HPDE6-E6E7 (cell line): ENCODE measurements at regions not wholly inside any gene's neighbourhood (a gene's known extent, or its start where the extent isn't known, plus 50 kb on each side); places are given as distances from the start of the nearest gene placed in this dataset.
"Not testable (repeated sequence)": the region's sequence is repeated elsewhere in the genome, so short reads cannot be mapped to it uniquely, and the experiment has no call there.

Experiments used
- DNase-seq: peaks from one replicate; pipeline ENCODE4 v3.0.0; 2011; ENCODE audit warnings: missing footprints; ENCODE audit errors: extremely low spot score

DNA sequence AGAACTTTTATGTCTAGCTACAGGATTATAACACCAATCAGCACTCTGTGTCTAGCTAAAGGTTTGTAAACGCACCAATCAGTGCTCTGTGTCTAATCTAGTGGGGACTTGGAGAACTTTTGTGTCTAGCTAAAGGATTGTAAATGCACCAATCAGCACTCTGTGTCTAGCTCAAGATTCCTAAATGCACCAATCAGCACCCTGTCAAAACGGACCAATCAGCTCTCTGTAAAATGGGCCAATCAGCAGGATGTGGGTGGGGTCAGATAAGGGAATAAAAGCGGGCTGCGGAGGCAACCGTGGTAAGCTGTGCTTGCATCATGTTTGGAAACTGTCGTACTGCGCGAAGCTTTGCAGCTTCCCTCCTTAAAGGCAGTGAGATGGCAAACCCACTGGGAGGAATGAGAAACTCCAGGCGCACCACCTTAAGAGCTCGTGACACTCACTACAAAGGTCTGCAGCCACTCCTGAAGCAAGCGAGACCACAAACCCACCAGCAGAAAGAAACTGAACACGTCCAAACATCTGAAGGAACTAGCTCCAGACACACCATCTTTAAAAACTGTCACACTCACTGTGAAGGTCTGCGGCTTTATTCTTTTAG, 112.1 kb upstream of the DUSP22 start:
- not testable (repeated sequence) for DNase-seq

DNA sequence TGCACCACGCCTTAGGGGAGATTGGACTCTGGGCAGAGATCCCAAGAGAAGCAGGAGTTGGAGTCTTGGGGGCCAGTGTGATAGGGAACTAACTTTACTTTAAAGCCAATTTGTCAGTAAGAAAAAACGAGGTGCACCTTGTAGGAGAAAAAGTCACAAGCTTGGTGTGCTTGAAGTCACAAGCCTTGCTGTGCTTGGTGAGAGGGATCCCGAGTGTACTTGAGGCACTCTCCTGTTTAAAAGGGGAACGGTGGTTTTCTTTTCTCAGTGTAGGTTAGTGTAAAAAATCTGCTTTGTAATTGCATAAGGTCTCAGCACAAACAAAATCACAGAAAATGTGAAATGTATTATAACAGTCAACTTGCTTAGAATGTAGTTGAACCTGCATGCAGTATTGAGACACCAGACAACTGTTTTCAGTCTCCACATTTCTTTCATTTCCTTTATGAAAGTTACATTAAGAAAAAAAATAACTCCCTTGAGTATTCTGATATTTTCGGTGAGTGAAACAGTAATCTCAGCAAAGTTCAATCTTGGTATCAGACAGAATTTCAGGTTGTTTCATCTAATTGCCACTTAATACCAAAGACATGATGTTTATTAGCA, 111.1 kb upstream of the DUSP22 start:
- no peak for DNase-seq

DNA sequence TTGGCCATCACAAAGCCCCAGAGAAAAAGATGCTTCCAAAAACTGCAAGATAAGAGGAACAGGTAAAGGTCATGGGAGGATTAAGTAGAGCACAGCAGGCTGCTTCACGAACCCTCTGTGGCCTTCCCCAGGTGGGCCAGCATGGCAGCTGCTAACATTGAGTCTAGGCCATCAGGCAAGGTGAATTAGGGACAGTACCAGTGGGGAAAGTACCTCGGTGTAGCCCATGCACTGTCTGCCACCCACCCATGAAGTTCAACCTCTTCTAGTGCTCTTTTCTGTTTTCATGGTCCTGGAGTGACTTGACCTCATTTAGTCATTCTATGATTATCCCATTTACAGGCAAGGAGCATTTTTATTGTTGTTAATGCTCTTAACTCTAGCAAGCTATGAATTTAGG, 108.6 kb upstream of the DUSP22 start:
- no peak for DNase-seq

DNA sequence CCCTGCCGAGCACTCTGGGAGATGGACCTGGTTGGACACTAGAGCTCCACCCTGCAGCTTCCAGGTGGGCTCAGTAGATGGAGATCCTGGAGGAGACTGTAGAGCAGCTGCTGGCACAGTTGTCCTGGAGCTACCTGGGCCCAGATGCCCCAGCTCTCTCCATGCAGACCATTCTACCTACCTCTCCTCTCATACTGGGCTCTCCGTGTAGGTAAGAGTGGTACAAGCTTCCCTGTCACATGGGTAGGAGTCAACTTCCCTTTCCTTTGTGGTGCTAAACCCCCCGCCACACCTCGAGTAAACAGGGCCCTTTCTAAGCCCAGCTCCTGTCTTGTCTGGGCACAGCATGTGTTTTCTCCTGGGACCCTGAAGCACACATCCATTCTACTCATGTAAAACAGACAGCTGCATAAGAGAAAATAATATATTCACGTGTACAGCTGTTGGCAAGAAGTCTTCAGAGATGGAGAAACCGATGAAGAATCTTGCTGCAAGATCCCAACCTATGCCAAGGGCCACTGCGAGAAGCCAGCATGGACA, 108.1 kb upstream of the DUSP22 start:
- no peak for DNase-seq

DNA sequence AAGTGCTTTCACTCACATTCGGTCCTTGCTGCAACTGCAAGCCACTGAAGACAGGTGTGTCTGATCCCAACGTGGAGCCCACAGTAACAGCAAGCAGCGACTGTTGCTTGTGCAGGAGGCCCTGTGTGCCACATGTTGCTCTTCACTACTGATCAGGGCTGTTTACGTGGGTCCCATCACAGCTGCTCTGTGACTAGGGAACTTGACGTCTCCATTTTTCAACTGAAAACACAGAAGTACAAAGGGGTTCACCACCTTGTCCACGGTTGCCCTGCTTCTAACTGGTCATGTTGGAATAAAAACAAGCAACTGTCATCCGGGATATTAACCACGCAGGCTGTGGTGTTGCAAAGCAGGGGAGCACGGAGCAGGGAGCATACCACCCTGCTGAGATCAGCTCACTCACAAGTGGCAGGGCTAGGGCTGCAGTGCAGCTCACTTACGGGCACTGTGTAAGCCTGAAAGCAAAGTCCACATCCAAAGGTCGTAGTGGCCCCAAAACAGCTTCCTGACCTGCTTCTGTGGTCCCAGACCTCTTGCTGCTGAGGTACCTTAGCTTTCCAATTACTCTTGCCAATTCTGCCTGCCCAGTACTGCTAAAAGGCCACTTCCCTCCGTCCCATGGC, 105.8 kb upstream of the DUSP22 start:
- DNase-seq: no peak

DNA sequence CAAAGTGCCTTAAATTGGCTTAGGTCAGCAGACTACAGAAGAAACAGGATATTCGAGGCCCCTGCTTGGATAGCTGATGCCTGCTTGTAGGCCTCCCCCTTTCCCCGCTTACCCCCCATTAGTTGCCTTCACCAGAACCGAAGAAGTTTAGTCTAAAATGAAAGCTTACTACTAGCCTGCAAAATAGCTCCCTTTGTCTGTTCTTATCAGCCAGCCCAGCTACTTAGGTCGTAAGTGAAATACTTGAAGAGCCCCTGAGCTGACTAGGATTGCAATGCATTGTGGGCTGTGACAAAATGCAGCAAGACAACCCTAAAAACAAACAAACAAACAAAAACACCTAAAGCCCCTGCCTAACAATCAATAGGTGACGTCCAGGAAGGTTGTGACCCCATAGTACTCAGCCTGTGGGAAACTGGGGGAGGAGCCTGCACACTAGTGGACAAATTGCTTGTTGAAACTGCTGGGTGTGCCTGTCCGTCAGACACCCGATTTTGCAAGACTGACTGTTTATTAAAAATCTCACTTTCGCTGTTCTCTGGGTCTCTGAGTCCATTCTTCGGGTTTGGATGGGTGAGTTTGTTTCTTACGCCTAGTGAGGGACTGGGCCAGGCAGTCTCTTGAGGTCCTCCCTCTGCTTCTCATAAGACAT, 105.0 kb upstream of the DUSP22 start:
- DNase-seq: no peak

DNA sequence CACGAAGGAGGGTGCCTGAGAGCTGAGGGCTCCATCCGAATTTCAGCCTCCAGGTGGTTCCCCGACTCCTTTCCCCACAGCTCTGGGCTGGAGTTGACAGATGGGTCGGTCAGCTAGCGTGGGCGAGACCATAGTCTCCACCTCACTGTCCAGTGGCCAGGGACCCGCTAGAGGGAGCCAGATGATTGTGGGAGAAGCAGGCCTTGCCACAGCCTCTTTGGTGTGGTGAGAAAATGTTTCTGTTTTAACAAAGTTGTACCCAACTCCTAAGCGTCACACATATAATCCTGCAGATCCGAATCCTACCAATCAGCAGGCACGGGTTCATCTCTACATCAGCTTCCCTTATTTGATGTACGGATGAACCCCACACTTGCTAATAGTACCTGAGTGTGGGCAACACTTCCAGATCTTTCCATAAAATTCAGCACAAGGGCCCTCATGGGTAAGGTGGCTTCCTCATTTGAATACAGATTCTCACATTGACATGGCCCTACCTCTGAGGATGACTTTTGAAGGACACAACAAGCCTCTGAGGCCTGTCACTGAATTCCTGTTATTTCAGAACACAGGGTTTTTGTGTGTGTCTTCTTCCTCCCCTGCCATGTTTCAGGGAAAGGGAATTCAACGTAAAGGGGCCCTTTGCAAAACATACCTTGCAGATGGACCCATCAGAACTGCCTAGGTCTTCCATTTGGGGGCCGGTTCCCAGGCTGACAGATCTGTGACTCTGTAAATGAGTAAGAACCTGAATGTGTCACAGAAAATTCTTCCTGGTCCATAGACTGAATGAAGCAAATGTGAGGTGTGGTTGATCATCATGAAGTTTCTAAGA, 103.2 kb upstream of the DUSP22 start:
- peak; percentile 97 for DNase-seq

DNA sequence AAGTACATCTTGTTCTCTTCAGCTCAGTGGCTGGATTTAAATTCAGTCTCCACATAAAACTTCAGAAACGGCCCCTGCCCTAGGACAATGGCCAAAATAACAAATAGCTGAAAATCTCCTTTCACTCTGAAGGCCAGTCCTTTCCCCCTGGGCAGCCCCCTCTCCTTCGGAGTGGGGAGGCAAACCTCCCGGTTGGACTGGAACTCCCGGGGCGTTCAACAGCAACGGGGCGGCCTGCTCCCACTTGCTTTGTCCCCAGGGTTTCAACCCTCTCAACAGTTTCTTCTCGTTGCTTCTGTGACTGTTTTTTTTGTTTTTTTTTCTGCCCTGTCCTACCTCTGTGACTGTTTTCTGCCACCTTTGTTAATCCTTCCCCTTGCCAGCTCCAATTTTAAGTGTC, 102.6 kb upstream of the DUSP22 start:
- DNase-seq: no peak

DNA sequence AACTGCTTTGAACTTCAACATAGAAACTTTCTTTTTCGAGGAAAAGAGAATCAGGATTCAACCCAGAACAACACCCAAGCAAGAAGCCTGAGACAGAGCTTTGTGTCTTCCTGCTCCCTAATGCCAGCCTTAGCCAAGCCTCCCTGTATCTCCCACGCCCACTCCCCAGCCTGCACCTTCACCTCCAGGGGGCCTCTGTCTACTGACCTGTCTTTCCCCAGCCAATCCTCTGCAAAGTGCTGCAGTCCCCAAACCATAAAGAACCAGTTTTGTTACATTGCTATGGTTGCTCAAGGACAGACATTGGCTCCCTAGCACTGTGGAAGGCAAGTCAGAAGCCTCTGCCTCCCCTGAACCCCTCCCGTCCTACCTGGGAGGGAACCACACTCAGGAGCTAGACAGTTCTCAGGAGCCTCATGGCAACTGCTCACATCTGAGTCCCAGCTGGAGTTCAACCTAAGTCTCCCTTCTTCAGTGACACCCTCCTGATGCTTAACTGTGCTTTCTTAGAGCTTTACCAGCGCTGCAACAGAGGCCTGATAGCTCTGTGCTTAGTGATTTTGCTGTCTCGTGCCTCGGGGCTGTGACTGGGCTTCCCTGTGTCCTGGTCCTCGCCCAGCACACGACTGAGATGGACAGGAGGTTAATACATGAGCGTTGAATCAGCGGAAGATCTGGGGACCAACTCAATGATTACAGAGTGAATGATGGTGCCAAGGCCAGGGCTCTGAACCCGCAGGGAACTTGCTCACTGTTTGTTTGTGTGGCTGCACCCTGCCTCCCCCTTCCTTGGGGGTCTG, 101.5 kb upstream of the DUSP22 start:
- DNase-seq: no peak

DNA sequence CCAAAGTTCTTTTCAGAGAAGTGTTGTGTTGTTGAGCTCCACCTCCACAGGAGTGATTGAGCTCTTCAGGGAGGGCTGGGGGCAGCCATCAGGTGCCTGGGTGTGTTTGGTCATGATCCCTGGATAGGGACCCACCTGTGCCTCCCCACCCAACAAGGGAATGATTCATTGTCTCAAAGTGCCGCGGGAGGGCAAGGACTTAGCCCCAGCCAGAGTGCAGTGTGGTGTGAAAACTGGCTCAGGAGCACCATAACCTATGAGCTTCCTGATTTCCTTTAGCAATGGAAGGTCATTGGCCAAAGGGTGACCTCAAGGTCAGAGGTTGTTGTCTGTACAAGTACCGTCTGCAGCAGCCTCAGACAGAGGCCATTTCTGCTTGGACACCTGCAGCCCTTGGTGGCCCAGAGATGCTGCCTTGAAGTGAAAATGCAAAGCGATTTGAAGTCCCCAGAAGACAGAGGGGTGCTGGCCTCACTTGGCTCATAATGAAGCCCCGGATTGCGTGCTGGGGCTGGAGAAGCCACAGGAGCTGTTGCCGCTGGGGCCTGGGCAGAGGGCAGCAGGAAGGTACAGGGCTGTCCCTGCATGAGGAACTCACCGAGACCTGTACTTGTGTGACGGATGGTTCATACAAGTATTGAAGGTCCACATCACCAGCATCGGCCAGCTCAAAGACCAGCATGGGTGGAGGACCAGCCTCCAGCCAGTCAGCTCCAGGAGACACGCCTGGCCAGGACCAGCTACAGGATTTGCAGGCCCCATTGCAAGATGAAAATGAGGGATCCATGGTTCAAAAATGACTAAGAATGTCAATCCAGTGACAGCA, 100.6 kb upstream of the DUSP22 start:
- no peak for DNase-seq

DNA sequence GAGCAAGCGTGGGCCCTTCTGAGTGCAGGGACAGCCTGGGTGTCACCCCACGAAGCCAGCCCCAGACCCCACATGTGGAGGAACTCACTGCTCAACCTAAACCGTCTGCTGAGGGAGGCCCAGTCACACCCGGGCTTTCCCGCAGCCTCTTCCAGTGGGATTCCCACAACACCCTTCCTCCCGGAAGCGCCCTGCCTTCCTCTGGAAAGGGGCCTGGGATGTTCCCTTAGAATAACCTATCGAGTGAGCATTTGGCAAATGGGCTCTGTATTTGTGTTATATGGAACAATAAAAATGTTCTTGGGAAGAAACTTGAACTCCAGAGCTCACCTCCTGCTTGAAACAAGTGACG, 100.0 kb upstream of the DUSP22 start:
- no peak for DNase-seq

DNA sequence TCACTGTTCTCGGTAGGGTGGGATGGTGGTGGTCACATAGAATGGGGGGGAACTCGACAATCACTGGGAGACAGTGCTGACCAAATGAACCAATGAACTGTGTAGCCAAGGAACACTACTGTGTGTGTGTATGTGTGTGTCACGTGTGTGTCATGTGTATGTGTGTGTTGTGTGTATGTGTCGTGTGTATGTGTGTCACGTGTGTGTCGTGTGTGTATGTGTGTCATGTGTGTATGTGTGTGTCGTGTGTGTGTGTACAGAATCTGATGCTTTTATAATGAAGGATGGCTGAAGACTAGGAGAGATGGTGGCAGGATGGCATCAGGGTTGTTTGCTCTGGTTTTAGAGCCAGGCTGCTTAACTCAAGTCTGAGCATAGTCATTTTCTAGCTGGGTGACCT, 99.1 kb upstream of the DUSP22 start:
- DNase-seq: no peak

DNA sequence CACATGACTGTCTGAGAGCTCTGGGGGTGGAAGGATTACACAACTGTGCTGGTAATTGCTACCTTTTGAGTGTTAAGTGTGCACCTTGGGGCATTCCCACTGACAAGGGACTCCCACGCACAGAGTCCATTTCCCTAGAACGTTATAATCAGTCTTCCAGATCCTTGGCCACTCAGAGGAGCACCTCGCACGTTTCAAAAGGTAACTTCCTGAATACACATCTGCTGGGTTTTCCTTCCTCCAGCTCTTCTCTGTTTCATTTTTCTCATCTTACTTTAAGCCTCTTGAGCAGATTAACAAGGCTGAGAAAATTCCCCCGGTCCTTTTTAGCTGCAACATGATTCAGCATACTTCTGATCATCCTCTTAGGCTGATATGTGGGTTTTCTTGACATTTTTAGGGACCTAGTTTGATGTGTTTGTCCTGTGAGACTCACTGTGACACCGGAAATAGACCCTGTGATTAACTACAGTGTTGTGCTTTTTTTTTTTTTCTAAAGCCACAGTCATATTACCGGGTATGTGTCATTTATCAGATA, 98.4 kb upstream of the DUSP22 start:
- DNase-seq: no peak

DNA sequence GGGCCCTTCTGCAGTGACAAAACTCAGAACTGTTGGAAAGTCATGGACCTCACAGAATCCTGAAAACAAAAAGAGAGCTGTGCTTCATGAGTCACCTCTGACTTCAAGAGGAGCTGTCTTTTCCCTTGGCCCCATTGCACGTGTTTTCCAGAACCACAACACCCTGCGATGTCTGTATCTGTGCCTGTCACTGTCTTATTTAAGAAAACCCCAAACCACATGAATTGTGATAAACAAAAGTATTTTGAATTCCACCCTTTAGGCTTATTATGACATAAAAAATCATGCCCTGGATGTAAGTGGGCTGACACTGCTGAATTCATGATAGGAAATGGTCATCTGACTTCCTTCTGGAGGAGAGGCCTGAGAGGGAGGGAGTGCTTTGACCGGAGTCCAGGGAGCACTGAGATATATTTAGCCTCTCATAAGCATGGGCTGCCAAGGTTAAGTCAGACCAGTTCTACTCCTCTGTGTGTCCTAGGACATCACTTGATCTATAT, 96.4 kb upstream of the DUSP22 start:
- DNase-seq: no peak

DNA sequence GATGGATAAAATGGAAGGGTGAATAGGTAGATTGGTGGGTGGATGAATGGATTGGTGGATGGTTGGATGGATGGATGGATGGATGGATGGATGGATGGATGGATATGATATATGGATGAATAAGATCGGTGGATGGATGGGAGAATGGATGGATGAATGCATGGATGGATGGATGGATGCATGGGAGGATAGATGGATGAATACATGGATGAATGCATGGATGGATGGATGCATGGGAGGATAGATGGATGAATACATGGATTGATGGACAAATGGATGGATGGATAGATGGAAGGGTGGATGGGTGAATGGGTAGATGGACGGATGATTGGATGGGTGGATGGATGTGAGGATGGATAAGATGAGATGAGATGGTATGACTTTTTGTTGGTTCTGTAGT, 95.7 kb upstream of the DUSP22 start:
- no peak for DNase-seq

DNA sequence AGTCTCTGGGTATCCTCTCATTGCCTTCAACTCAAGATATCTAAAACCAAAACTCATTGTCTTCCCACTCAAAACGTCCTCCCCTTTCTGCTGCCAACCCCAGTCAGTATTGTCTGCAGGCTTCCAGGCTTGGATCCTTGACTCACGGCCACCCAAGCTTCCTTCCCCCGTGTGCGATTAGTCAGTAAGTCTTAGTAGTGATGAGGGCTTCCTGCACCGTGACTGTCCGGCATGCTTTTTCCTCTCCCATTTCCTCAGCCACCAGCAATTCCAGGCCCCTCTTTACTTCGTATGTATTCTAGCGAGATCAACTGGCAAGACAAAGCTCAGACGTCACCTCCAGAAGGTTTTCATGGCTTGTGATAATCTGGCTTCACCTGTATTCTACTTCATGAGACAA, 88.6 kb upstream of the DUSP22 start:
- DNase-seq: no peak

DNA sequence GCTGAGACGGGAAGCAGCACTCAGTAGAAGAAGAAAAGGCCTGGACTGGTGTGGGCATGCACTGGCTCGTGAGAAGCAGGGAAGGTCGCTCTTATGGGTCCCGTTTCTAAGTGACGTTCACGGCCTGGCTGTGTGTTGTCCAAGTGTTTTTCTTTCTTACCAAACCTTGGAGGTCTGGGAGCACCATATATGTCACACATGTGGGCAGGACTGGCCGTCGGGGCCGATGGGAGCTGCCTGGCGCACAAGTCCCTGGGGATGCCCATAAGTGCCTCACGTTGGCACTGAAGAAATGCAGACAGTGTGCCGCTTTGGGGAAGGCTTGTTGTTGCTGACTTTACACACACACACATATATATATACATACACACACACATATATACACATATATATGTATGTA, 86.0 kb upstream of the DUSP22 start:
- DNase-seq: no peak

DNA sequence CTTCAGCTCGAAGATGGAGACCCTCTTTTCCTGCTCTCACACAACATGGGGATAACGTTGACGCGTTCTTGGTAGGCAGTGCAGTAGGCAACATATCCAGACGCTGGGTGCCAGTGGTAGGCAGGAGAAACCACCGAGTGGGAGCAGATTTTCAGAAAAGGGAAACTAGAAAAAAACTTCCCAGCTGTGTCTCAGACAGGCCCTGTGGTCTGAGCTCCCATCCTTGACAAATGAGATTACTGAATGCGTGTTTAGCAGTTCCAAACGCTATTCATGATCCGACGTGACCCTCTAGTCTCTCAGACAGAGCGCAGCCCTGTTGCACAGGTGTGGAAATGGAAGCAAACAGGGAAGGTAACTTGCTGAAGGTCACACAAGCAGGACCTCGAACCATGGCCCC, 83.9 kb upstream of the DUSP22 start:
- no peak for DNase-seq

DNA sequence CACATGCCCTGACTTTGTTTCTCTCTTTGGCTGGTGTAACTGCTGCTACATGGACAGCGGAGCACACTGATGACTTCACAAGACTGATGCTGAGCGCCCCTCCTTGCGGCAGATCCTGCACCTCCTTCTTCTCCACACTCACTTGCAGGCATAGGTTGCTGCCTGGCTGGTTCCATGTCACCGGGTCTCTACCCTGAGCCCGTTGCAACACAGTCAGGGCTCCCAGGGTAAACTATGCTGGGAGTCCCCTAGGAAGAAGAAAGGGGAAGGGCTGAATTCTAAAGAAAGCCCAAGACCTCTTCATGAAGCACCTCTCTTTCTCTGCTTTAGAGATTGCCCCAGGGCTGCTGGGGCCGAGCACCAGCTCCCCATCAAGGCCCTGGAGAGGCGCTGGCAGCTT, 83.3 kb upstream of the DUSP22 start:
- no peak for DNase-seq
